OCI-LY7 (cell line): ENCODE measurements at regions not wholly inside any gene's neighbourhood (a gene's known extent, or its start where the extent isn't known, plus 50 kb on each side); places are given as distances from the start of the nearest gene placed in this dataset.

Experiments used
- BruUV-seq: library from RNA; stranded (reverse); fragments of 400-500 nt; replicated peaks from 2 replicates; lab custom pipeline; 2021; lab: Mats Ljungman, UMichigan
- CTCF ChIA-PET: fragments of 300-600 bp; sonication (Branson Sonifier 250); formaldehyde crosslinking; loops from one replicate; lab custom pipeline; 2022; ENCODE audit warnings: antibody characterized with exemption; ENCODE audit not compliant: unreplicated experiment; lab: Charles Lee
- POLR2A ChIA-PET: fragments of 300-600 bp; sonication (Branson Sonifier 250); formaldehyde crosslinking; loops from one replicate; lab custom pipeline; 2022; ENCODE audit warnings: antibody characterized with exemption; lab: Charles Lee
- DNase-seq: peaks from one replicate; pipeline ENCODE4 v3.0.0-alpha.2; 2015; ENCODE audit warnings: low spot score
- H2AFZ ChIP-seq: fragments of 200-600 bp; sonication (generic), shearing (Covaris generic); 2 replicates; pipeline ENCODE4 v1.6.1; 2014; ENCODE audit warnings: mild to moderate bottlenecking, antibody characterized with exemption, low read length, moderate library complexity
- H3K27ac ChIP-seq: fragments of 200-600 bp; sonication (generic); 2 replicates; pipeline ENCODE4 v1.5.1; 2014; ENCODE audit warnings: mixed run types, low read depth, mild to moderate bottlenecking, moderate library complexity, low read length, inconsistent platforms; ENCODE audit not compliant: poor library complexity, severe bottlenecking
- H3K36me3 ChIP-seq: fragments of 200-600 bp; sonication (generic); 2 replicates; pipeline ENCODE4 v1.6.1; 2014; ENCODE audit warnings: mild to moderate bottlenecking, antibody characterized with exemption, low read length, moderate library complexity, mixed read lengths; ENCODE audit not compliant: insufficient read depth
- H3K4me1 ChIP-seq: fragments of 200-600 bp; sonication (generic); 2 replicates; pipeline ENCODE4 v1.5.1; 2014; ENCODE audit warnings: mild to moderate bottlenecking, low read length; ENCODE audit not compliant: insufficient read depth, poor library complexity, severe bottlenecking
- H3K4me2 ChIP-seq: fragments of 200-600 bp; sonication (generic); 2 replicates; pipeline ENCODE4 v1.6.1; 2014; ENCODE audit warnings: mild to moderate bottlenecking, low read length
- H3K4me3 ChIP-seq: fragments of 200-600 bp; sonication (generic); 2 replicates; pipeline ENCODE4 v1.5.1; 2014; ENCODE audit warnings: mild to moderate bottlenecking, low read depth, low read length; ENCODE audit not compliant: poor library complexity, severe bottlenecking
- H3K79me2 ChIP-seq: fragments of 200-600 bp; sonication (generic); 2 replicates; pipeline ENCODE4 v1.6.1; 2016; ENCODE audit warnings: low read depth, mild to moderate bottlenecking, low read length, moderate library complexity, mixed read lengths; ENCODE audit not compliant: insufficient read depth
- H3K9me2 ChIP-seq: fragments of 200-600 bp; sonication (generic); 2 replicates; pipeline ENCODE4 v1.6.1; 2016; ENCODE audit warnings: mild to moderate bottlenecking, low read length, mixed read lengths; ENCODE audit not compliant: insufficient read depth
- H3K9me3 ChIP-seq: fragments of 200-600 bp; sonication (generic); 2 replicates; pipeline ENCODE4 v1.6.1; 2014; ENCODE audit warnings: mild to moderate bottlenecking, mixed run types, low read length, mixed read lengths
- H4K20me1 ChIP-seq: fragments of 200-600 bp; sonication (generic); 2 replicates; pipeline ENCODE4 v1.6.1; 2014; ENCODE audit warnings: mild to moderate bottlenecking, antibody characterized with exemption, low read length, moderate library complexity, mixed read lengths; ENCODE audit not compliant: insufficient read depth
- EZH2phosphoT487 ChIP-seq: fragments of 200-600 bp; sonication (generic); IDR thresholded peaks from 2 replicates; pipeline ENCODE4 v1.6.1; 2018; ENCODE audit warnings: low read depth, borderline replicate concordance, mild to moderate bottlenecking, mixed run types, antibody characterized with exemption, low read length, moderate library complexity, mixed read lengths
- intact Hi-C: fragments of 100-400 bp; cut with micrococcal nuclease; formaldehyde crosslinking; loops from one replicate; pipeline ENCODE4 v1.10.0; 2022; ENCODE audit not compliant: unreplicated experiment
- TF ChIP-seq, protein P1 (sequence below): fragments of 200-600 bp; sonication (generic); conservative IDR thresholded peaks from 2 replicates; pipeline ENCODE4 v1.5.1; 2014; ENCODE audit warnings: mild to moderate bottlenecking, antibody characterized with exemption, low read length, moderate library complexity, mixed read lengths

DNA sequence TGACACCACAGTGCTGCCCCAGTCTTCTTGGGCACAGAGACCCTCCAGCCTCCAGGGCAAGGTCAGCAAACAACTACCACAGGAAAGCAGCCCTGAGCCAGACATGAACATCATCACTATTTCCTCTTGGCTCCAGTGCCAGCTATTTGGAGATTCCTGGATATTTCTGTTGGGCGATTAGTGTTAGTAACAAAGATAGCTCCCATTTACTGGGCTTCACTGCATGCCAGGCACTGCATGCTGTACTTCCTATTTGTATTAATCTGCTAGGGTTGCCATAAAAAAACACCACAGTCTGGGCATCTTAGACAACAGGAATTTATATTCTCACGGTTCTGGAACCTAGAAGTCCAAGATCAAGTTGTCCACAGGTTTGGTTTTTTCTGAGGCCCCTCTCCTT is 255.1 kb upstream of the STT3B start:
- H3K9me2 ChIP-seq: no peaks in the 10 kb centered on the region
- TF ChIP-seq, protein P1, sequence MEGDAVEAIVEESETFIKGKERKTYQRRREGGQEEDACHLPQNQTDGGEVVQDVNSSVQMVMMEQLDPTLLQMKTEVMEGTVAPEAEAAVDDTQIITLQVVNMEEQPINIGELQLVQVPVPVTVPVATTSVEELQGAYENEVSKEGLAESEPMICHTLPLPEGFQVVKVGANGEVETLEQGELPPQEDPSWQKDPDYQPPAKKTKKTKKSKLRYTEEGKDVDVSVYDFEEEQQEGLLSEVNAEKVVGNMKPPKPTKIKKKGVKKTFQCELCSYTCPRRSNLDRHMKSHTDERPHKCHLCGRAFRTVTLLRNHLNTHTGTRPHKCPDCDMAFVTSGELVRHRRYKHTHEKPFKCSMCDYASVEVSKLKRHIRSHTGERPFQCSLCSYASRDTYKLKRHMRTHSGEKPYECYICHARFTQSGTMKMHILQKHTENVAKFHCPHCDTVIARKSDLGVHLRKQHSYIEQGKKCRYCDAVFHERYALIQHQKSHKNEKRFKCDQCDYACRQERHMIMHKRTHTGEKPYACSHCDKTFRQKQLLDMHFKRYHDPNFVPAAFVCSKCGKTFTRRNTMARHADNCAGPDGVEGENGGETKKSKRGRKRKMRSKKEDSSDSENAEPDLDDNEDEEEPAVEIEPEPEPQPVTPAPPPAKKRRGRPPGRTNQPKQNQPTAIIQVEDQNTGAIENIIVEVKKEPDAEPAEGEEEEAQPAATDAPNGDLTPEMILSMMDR: no peak
- TF ChIP-seq EZH2phosphoT487: no peak
- BruUV-seq: no TSS peak
- H3K4me1 ChIP-seq: no peaks in the 10 kb centered on the region
- H3K4me2 ChIP-seq: no peak overlapping the region
- H3K27ac ChIP-seq: no peak overlapping the region
- H3K36me3 ChIP-seq: no peaks in the 10 kb centered on the region
- no peaks in the 10 kb centered on the region for H4K20me1 ChIP-seq
- H3K4me3 ChIP-seq: no peak overlapping the region
- H3K79me2 ChIP-seq: no peaks in the 10 kb centered on the region
- no peaks in the 10 kb centered on the region for H3K9me3 ChIP-seq
- CTCF ChIA-PET: no interaction called here
- intact Hi-C loops: no loop called here
- DNase-seq: no peak
- H2AFZ ChIP-seq: no peak overlapping the region
- POLR2A ChIA-PET: interaction anchor here (0.6 to 0.9 kb wide), 5 partner anchors 8 to 469 kb away, joined by 3 read pairs; no protein-coding TSS in a partner anchor

DNA sequence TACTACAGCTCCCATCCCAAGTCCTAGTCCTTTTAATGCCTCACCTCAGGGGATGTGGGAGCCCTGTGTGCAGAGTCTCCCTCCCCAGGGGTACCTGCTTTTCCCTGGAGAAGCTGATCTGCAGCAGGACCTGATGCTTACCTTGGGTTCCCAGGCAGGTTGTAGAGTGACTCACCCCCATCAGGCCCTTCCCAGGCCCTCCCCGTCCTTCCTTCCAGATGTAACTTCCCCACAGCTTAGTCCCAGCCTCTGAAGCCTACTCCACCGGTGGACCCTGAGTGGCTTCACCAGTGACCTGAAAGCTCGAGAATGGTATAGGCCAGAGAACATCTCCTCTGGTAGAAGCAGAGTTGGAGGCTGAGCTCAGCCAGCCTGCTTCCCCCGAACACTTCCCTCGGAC is 254.2 kb upstream of the STT3B start:
- no peak overlapping the region for H2AFZ ChIP-seq
- no peaks in the 10 kb centered on the region for H3K36me3 ChIP-seq
- ChIA-PET POLR2A (interaction anchor here (1.0 to 1.8 kb wide), 2 partner anchors 10 to 19 kb away, joined by 3 to 4 read pairs; no protein-coding TSS in a partner anchor), CTCF (no interaction called here)
- intact Hi-C loops: no loop called here
- H3K4me3 ChIP-seq: no peak overlapping the region
- DNase-seq: no peak
- H3K4me1 ChIP-seq: no peaks in the 10 kb centered on the region
- BruUV-seq: no TSS peak
- no peaks in the 10 kb centered on the region for H4K20me1 ChIP-seq
- H3K27ac ChIP-seq: no peak overlapping the region
- TF ChIP-seq, protein P1: no peak
- TF ChIP-seq EZH2phosphoT487: no peak
- no peaks in the 10 kb centered on the region for H3K9me3 ChIP-seq
- no peak overlapping the region for H3K4me2 ChIP-seq
- H3K9me2 ChIP-seq: no peaks in the 10 kb centered on the region
- H3K79me2 ChIP-seq: no peaks in the 10 kb centered on the region

DNA sequence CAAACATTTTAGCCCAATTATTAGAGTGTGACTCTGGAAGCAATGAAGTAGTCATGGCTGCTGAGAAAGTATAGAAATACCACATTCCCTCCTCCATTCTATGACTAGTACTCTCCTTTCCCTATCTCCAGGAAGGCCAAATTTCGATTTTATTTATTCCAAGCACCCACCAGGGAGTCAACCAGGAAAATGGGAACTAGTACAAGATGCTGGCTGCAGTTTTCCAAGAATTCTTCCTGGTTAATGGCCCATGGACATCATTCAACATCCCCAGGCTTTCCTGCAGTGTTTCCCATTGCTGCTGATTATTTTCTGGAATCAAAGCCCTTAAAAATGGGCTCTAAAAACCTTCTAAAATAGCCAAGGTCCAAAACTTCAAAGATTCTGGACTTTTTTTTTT is 247.9 kb upstream of the STT3B start:
- intact Hi-C loops: no loop called here
- DNase-seq: no peak
- Histone ChIP-seq H3K9me3 (no peaks in the 10 kb centered on the region), H3K4me1 (peaks cover 2% of the 10 kb centered on the region), H3K4me3 (no peak overlapping the region), H3K79me2 (no peaks in the 10 kb centered on the region), H4K20me1 (no peaks in the 10 kb centered on the region), H3K36me3 (no peaks in the 10 kb centered on the region), H3K27ac (no peak overlapping the region), H3K4me2 (no peak overlapping the region), H3K9me2 (no peaks in the 10 kb centered on the region), H2AFZ (no peak overlapping the region)
- ChIA-PET POLR2A (interaction anchor here (0.6 to 1.3 kb wide), 6 partner anchors 9 to 37 kb away, joined by 3 to 8 read pairs (median 3); no protein-coding TSS in a partner anchor), CTCF (no interaction called here)
- no TSS peak for BruUV-seq
- TF ChIP-seq, protein P1: no peak
- TF ChIP-seq EZH2phosphoT487: no peak
